HepG2 (cell line): ENCODE measurements at regions not wholly inside any gene's neighbourhood (a gene's known extent, or its start where the extent isn't known, plus 50 kb on each side); places are given as distances from the start of the nearest gene placed in this dataset.

Source experiments
- FOSL2 ChIP-seq: sonication (generic); formaldehyde crosslinking; IDR thresholded peaks from 2 replicates; pipeline ENCODE4 v1.4.0; 2020; ENCODE audit warnings: missing genetic modification reagents
- HNRNPUL1 ChIP-seq: fragments of 200-400 bp; formaldehyde crosslinking; IDR thresholded peaks from 2 replicates; pipeline ENCODE4 v1.6.1; 2017; ENCODE audit warnings: low read depth, mild to moderate bottlenecking, low read length, moderate library complexity
- JUND ChIP-seq: sonication (generic); formaldehyde crosslinking; IDR thresholded peaks from 2 replicates; pipeline ENCODE4 v1.8.0; 2022; ENCODE audit warnings: mild to moderate bottlenecking, missing genetic modification reagents
- KDM2A ChIP-seq: sonication (generic); formaldehyde crosslinking; IDR thresholded peaks from 2 replicates; pipeline ENCODE4 v1.4.0; 2020; ENCODE audit warnings: low read depth, missing genetic modification reagents, borderline replicate concordance
- POLR2AphosphoS5 ChIP-seq: IDR thresholded peaks from 2 replicates; pipeline ENCODE4 v1.6.1; 2012; ENCODE audit warnings: low read depth, low read length
- RAD51 ChIP-seq: fragments of 450-650 bp; IDR thresholded peaks from 2 replicates; pipeline ENCODE4 v1.6.1; 2016; ENCODE audit warnings: borderline replicate concordance
- TAF1 ChIP-seq: sonication (generic); formaldehyde crosslinking; IDR thresholded peaks from 2 replicates; pipeline ENCODE4 v1.4.0; 2020; ENCODE audit warnings: missing genetic modification reagents
- ZFP1 ChIP-seq: IDR thresholded peaks from 2 replicates; pipeline ENCODE4 v1.6.1; 2016
- ZFP36L2 ChIP-seq: sonication (generic); formaldehyde crosslinking; IDR thresholded peaks from 2 replicates; pipeline ENCODE4 v1.4.0; 2020; ENCODE audit warnings: missing genetic modification reagents
- ZNF274 ChIP-seq: sonication (generic); formaldehyde crosslinking; IDR thresholded peaks from 2 replicates; pipeline ENCODE4 v1.5.1; 2020; ENCODE audit warnings: mild to moderate bottlenecking, missing genetic modification reagents
- ZNF879 ChIP-seq: sonication (generic); formaldehyde crosslinking; IDR thresholded peaks from 2 replicates; pipeline ENCODE4 v1.8.1; 2023; ENCODE audit warnings: missing genetic modification reagents
- TF ChIP-seq, protein P1 (sequence below): sonication (generic); formaldehyde crosslinking; IDR thresholded peaks from 2 replicates; pipeline ENCODE4 v1.5.0; 2020; ENCODE audit warnings: mild to moderate bottlenecking, missing genetic modification reagents, moderate library complexity
- TF ChIP-seq, protein P2 (sequence below): sonication (generic); formaldehyde crosslinking; IDR thresholded peaks from 2 replicates; pipeline ENCODE4 v1.9.0; 2022; ENCODE audit warnings: missing genetic modification reagents, mild to moderate bottlenecking, borderline replicate concordance
- TF ChIP-seq, protein P3 (sequence below): sonication (generic); formaldehyde crosslinking; IDR thresholded peaks from 2 replicates; pipeline ENCODE4 v1.4.0; 2020; ENCODE audit warnings: mild to moderate bottlenecking, missing genetic modification reagents

DNA sequence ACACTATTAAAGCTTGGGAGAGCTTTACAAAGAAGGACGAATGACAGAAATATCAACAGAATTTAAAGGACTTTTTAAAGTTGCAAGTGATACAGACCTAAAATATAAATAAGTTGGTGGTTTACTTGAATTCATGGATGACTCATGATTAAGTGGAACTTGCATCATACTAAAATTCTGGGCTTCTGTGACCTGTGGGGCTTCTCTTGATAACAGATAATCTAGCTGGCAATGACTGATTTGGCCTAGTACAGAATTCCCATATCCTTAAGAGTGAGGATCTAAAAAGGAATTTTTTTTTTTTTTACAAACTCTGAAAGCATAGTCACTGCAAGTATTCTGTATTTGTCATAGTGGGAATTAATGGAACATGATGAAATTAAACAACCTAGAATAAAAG is 543.7 kb upstream of the SGCD start:
- TF ChIP-seq KDM2A (CRISPR knock-in tag) (no peak), RAD51 (no peak), FOSL2 (CRISPR knock-in tag) (no peak), HNRNPUL1 (no peak), ZNF274 (no peak), POLR2AphosphoS5 (no peak), ZFP36L2 (CRISPR knock-in tag) (no peak), TAF1 (CRISPR knock-in tag) (no peak), ZFP1 (CRISPR knock-in tag) (no peak), ZNF879 (no peak), JUND (no peak)
- TF ChIP-seq, protein P1, sequence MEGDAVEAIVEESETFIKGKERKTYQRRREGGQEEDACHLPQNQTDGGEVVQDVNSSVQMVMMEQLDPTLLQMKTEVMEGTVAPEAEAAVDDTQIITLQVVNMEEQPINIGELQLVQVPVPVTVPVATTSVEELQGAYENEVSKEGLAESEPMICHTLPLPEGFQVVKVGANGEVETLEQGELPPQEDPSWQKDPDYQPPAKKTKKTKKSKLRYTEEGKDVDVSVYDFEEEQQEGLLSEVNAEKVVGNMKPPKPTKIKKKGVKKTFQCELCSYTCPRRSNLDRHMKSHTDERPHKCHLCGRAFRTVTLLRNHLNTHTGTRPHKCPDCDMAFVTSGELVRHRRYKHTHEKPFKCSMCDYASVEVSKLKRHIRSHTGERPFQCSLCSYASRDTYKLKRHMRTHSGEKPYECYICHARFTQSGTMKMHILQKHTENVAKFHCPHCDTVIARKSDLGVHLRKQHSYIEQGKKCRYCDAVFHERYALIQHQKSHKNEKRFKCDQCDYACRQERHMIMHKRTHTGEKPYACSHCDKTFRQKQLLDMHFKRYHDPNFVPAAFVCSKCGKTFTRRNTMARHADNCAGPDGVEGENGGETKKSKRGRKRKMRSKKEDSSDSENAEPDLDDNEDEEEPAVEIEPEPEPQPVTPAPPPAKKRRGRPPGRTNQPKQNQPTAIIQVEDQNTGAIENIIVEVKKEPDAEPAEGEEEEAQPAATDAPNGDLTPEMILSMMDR (CRISPR knock-in tag) = no peak
- TF ChIP-seq, protein P2, sequence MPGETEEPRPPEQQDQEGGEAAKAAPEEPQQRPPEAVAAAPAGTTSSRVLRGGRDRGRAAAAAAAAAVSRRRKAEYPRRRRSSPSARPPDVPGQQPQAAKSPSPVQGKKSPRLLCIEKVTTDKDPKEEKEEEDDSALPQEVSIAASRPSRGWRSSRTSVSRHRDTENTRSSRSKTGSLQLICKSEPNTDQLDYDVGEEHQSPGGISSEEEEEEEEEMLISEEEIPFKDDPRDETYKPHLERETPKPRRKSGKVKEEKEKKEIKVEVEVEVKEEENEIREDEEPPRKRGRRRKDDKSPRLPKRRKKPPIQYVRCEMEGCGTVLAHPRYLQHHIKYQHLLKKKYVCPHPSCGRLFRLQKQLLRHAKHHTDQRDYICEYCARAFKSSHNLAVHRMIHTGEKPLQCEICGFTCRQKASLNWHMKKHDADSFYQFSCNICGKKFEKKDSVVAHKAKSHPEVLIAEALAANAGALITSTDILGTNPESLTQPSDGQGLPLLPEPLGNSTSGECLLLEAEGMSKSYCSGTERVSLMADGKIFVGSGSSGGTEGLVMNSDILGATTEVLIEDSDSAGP (CRISPR knock-in tag) = no peak
- TF ChIP-seq, protein P3, sequence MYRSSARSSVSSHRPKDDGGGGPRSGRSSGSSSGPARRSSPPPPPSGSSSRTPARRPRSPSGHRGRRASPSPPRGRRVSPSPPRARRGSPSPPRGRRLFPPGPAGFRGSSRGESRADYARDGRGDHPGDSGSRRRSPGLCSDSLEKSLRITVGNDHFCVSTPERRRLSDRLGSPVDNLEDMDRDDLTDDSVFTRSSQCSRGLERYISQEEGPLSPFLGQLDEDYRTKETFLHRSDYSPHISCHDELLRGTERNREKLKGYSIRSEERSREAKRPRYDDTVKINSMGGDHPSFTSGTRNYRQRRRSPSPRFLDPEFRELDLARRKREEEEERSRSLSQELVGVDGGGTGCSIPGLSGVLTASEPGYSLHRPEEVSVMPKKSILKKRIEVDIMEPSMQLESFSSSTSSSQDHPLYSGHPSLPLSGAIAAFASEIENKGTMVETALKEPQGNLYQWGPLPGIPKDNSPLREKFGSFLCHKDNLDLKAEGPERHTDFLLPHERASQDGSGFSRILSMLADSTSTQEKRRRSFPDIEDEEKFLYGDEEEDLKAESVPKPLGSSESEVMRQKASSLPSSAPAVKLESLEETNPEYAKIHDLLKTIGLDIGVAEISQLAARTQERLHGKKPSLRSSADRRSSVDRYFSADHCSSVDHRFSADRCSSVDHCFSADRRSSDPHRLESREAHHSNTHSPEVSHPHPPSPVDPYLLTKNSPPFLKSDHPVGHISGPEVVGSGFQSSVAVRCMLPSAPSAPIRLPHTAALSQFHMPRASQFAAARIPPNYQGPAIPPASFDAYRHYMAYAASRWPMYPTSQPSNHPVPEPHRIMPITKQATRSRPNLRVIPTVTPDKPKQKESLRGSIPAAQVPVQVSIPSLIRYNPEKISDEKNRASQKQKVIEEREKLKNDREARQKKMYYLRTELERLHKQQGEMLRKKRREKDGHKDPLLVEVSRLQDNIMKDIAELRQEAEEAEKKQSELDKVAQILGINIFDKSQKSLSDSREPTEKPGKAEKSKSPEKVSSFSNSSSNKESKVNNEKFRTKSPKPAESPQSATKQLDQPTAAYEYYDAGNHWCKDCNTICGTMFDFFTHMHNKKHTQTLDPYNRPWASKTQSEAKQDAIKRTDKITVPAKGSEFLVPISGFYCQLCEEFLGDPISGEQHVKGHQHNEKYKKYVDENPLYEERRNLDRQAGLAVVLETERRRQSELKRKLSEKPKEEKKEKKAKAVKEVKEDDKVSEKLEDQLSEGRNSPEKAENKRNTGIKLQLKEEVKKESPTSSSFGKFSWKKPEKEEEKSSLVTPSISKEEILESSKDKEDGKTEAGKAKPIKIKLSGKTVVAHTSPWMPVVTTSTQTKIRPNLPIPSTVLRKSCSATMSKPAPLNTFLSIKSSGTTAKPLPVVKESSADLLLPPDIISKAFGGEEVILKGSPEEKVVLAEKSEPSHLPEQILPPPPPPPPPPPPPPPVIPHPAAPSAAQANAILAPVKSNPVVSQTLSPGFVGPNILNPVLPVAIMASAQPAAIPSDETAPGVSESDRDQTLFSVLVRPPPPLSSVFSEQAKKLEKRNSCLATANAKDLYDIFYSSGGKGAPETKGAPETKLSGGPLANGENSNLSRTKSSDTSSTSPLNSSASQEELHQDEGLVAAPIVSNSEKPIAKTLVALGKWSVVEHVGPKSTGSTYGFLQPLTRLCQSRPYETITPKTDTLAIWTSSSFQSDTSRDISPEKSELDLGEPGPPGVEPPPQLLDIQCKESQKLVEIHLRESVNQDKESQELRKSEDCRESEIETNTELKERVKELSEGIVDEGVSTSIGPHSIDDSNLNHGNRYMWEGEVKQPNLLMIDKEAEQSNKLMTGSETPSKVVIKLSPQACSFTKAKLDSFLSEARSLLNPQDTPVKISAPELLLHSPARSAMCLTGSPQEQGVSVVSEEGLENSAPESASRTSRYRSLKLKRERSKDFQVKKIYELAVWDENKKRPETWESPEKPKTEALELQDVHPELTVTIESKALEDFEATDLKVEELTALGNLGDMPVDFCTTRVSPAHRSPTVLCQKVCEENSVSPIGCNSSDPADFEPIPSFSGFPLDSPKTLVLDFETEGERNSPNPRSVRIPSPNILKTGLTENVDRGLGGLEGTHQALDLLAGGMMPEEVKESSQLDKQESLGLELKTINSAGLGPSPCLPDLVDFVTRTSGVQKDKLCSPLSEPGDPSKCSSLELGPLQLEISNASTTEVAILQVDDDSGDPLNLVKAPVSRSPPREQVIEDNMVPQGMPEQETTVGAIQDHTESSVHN (CRISPR knock-in tag) = no peak
